ENCODE measurements at regions not wholly inside any gene's neighbourhood (a gene's known extent, or its start where the extent isn't known, plus 50 kb on each side); places are given as distances from the start of the nearest gene placed in this dataset.
A peak's percentile ranks its signal among the peaks of the same experiment; 100 is the strongest.

GRCh38 chrX:114071412-114071811 is 512.5 kb upstream of the HTR2C start (continued):
- TF ChIP-seq ILK (tag; IDR thresholded peaks at IDR 0.05; ENCODE audit: borderline replicate concordance, low read depth) (0 out of 2 replicates have a peak, but pooled peaks have one; percentile 23), ZNF766 (CRISPR knock-in tag; conservative IDR thresholded peaks at IDR 0.05) (peak; percentile 87), SMAD3 (CRISPR knock-in tag; conservative IDR thresholded peaks at IDR 0.05) (peak; percentile 86), ZNF431 (CRISPR knock-in tag; IDR thresholded peaks at IDR 0.05) (no peak), ZFP1 (CRISPR knock-in tag; IDR thresholded peaks at IDR 0.05) (no peak), TRIM24 (IDR thresholded peaks at IDR 0.05) (0 out of 4 replicates have a peak, but pooled peaks of 1 of the 2 experiments have one; percentile 24), CEBPB (tag; IDR thresholded peaks at IDR 0.05) (peak; percentile 89), ZNF282 (CRISPR knock-in tag; IDR thresholded peaks at IDR 0.05) (no peak), ZNF212 (CRISPR knock-in tag; IDR thresholded peaks at IDR 0.05) (0 out of 2 replicates have a peak, but pooled peaks have one; percentile 61), RAD51 (IDR thresholded peaks at IDR 0.05; ENCODE audit: borderline replicate concordance, low read depth) (no peak), ELF4 (CRISPR knock-in tag; IDR thresholded peaks at IDR 0.05) (peak; percentile 69; the same call in 1 of the 2 replicates), NCOR1 (IDR thresholded peaks at IDR 0.05) (0 out of 2 replicates have a peak, but pooled peaks have one; percentile 11), HSF4 (CRISPR knock-in tag; IDR thresholded peaks at IDR 0.05; ENCODE audit: borderline replicate concordance) (peak; percentile 55; the same call in 1 of the 2 replicates), NR2C2 (CRISPR knock-in tag; IDR thresholded peaks at IDR 0.05) (no peak), NR2C2 (tag; IDR thresholded peaks at IDR 0.05) (0 out of 2 replicates have a peak, but pooled peaks have one; percentile 16), ZNF324 (CRISPR knock-in tag; IDR thresholded peaks at IDR 0.05) (0 out of 2 replicates have a peak, but pooled peaks have one; percentile 25), NFRKB (IDR thresholded peaks at IDR 0.05; ENCODE audit: low read depth) (0 out of 2 replicates have a peak, but pooled peaks have one; percentile 33), HMGN3 (IDR thresholded peaks at IDR 0.05; ENCODE audit: borderline replicate concordance, extremely low read depth, insufficient read length, low read depth, low read length) (no peak), TFAM (CRISPR knock-in tag; conservative IDR thresholded peaks at IDR 0.05) (no peak), ERF (CRISPR knock-in tag; IDR thresholded peaks at IDR 0.05) (0 out of 2 replicates have a peak, but pooled peaks have one; percentile 63), DMBX1 (CRISPR knock-in tag; IDR thresholded peaks at IDR 0.05; ENCODE audit: borderline replicate concordance) (peak; percentile 96), ZNF79 (CRISPR knock-in tag; IDR thresholded peaks at IDR 0.05; ENCODE audit: low read depth) (0 out of 2 replicates have a peak, but pooled peaks have one; percentile 42), ZNF133 (CRISPR knock-in tag; IDR thresholded peaks at IDR 0.05) (0 out of 2 replicates have a peak, but pooled peaks have one; percentile 53), ZNF592 (IDR thresholded peaks at IDR 0.05) (peak; percentile 94)
- TF ChIP-seq, protein P1, sequence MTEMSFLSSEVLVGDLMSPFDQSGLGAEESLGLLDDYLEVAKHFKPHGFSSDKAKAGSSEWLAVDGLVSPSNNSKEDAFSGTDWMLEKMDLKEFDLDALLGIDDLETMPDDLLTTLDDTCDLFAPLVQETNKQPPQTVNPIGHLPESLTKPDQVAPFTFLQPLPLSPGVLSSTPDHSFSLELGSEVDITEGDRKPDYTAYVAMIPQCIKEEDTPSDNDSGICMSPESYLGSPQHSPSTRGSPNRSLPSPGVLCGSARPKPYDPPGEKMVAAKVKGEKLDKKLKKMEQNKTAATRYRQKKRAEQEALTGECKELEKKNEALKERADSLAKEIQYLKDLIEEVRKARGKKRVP (CRISPR knock-in tag; IDR thresholded peaks at IDR 0.05) = 0 out of 2 replicates have a peak, but pooled peaks have one; percentile 41

All from K562 (cell line).